GM08714 (cell line): ENCODE measurements at regions not wholly inside any gene's neighbourhood (a gene's known extent, or its start where the extent isn't known, plus 50 kb on each side); places are given as distances from the start of the nearest gene placed in this dataset.

Experiments
- H3K4me3 ChIP-seq: fragments of 200-500 bp; sonication (Bioruptor generic); 2 replicates; pipeline ENCODE4 v1.5.1; 2014; ENCODE audit warnings: mild to moderate bottlenecking, low read length, inconsistent platforms
- ZNF274 ChIP-seq: IDR thresholded peaks from 2 replicates; pipeline ENCODE4 v1.6.1; 2012; ENCODE audit warnings: mild to moderate bottlenecking, low read depth, low read length

DNA sequence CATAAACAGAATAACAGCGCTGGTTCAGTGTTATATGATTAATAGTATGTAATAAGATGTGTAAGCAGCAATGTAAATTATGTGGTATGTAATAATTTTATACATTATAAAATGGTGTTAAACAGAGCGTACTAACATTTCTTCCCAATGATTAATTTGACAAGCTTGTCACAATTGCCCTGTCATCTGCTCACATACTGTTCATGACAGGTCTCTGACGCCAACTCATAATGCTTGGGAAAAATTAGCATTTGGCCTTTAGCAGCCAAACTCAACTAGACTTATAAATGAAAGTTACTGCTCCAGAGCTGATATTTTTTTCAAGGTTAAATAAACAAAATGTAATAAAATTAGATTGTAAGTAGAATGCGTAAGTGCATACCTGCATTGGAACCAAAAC, 246.8 kb downstream of the TRAM1L1 start:
- no peak overlapping the region for H3K4me3 ChIP-seq
- no peak for TF ChIP-seq ZNF274

DNA sequence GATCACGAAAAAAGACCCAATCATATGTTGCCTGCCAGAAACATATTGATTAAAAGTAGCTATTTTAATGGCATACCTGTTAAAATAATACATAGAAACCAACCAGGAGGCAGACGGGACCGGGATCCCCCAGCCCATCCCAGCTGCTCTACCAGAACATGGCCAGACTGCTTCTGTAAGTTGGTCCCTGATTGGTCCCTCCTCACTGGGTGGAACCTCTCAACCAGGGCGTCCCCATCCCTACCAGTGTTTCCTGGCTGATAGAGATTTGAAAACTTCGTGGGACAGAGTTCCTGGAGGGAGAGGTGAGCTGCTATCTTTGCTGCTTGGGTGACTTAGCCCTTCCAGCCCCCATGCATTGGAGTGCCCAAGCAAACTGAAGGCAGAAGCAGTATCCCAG, 256.2 kb downstream of the TRAM1L1 start:
- TF ChIP-seq ZNF274, result no peak

DNA sequence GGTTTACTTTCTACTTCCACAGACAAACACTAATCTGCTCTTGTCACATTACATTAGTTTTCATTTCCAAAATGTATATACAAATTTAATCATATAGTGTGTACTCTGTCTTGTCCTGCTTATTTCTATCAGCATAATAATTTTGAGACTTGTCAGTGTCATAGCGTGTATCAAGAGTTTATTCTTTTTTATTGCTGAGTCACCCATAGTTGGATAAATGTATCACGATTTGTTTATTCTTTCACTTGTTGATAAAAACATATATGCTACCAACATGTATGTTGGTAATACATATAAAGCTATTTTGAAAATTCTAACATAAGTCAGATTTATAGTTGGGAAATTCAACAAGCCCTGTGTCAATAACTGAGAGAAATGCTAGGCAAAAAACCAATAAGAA, 261.2 kb downstream of the TRAM1L1 start:
- no peak for TF ChIP-seq ZNF274
- H3K4me3 ChIP-seq, result no peak overlapping the region

More for the DNA sequence above, 256.2 kb downstream of the TRAM1L1 start:
- H3K4me3 ChIP-seq, result no peak overlapping the region

DNA sequence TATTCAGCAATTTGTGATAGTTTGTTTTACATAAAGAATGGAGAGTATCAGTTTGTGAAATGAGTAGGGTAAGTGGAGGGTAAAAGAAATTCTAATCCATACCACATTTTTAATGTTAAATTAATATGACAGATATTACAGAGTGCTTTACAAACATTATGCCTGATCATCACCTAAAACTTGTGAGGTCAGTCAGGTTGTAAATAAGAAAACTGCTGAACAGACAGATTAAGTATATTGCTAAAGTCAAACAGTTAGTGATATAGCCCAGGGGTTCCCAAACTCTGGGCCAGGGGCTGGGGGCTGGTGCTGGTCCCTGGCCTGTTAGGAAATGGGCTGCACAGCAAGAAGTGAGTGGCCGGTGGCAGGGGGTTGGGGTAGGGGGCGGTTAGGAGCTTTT, 273.6 kb downstream of the TRAM1L1 start:
- no peak overlapping the region for H3K4me3 ChIP-seq
- TF ChIP-seq ZNF274, result no peak

DNA sequence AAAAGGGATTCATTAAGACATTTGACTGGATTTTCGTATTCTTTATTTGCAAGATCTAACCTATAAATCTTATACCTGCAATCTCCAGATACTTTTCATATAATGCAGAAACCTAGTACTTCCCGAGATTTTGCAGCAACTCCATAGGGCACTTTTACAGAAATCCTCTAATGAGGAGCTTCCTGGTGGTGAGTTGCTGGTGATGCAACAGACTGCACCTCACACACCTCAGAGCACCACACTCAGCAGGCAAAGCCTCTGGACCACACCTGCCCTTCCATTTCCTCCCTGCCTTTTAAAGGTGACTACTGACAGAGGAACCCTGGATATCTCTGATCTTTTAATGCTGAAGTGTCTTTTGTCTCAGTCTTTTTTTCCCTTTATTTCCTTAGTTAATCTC, 289.4 kb downstream of the TRAM1L1 start:
- no peak overlapping the region for H3K4me3 ChIP-seq
- no peak for TF ChIP-seq ZNF274

DNA sequence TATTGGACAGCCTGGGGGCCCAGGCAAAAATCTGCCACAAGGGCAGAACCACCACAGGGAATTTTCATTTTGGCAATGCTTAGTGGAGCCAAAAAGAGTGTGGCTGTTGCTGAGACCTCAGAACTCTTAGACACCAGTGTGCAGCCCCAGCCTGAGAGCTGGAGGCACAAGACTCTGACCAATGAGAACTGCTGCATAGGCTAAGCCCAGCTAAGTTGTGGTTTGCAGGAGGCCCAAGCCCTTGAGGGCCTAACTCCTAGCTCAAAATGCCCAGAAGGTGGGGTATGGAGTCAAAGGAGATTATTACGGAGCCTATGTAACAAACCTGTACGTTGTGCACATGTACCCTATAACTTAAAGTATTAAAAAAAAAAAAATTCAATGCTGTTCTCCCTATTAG, 296.7 kb downstream of the TRAM1L1 start:
- H3K4me3 ChIP-seq, result no peak overlapping the region
- no peak for TF ChIP-seq ZNF274

DNA sequence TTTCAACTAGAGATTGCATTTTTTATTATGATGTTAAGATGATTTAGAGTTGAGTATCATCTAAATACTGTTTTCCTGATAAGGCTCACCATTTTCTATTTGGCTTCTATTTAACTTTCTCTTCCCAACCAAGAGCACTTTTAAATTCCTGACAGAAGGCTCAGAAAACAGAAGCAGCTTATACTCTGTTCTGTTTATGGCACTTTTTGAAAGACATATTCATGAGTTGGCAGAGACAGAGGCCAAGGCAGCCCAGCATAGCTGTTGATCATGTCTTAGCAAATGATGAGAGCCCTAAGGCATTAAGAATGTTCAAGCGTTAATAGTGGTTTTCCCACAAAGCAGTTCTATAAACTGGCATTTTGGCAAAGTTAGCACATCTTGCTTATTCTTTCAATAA, 330.3 kb downstream of the TRAM1L1 start:
- no peak for TF ChIP-seq ZNF274
- no peak overlapping the region for H3K4me3 ChIP-seq

DNA sequence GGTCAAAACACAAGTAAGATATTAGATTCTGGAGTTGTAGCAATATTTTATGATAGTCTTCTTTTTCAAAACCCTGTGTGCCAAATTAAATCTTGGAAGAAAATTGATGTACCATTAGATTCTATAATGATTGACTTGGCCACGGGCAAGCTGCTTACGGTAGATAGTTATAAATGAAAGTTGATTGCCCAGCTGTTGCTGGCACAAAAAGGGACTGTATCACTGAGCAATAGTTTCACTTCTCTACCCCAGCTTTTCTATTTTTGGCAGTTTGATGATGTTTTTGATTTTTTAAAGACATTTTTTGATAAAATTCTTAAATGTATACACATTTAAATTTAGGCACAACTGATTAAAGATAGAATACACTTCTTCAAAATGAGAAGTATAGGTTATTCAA, 333.3 kb downstream of the TRAM1L1 start:
- no peak for TF ChIP-seq ZNF274
- H3K4me3 ChIP-seq, result no peak overlapping the region

DNA sequence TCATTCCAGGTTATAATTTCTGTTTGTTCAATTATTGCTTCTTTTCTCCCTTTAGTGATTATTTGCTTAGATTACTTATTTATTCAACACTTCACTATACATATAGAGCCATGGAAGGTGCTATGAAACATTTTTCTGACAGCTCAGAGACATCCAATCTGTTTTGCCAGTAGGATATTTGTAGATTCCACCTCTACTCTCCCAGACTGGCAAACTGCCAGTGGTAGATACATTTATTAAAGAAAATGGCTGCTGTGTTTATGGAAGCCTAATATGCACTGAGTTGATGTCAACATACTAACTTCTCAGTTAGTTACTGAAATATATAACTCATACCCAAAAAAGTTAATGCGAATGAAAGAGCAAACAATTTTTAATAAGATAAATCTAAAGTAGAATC, 348.6 kb downstream of the TRAM1L1 start:
- no peak for TF ChIP-seq ZNF274

DNA sequence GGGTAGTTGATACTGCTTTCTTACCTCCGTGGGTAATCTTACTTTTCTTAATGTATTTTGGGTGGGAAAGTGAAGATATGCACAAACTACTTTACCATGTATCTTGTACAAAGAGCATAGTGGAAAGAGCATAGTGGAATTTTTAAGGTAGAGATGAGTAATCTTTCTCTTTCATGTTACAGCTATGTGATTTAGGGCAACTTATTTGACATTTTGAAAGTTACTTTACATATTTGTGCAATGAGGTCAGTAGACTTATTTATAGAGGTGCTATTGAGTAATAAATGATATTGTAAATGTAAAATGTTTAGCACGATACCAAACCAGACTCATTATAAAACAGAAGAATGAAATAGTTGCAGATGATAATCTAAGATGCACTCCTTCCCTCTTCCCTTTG, 351.2 kb downstream of the TRAM1L1 start:
- no peak overlapping the region for H3K4me3 ChIP-seq
- TF ChIP-seq ZNF274, result no peak

More for the DNA sequence above, 348.6 kb downstream of the TRAM1L1 start:
- H3K4me3 ChIP-seq, result no peak overlapping the region

DNA sequence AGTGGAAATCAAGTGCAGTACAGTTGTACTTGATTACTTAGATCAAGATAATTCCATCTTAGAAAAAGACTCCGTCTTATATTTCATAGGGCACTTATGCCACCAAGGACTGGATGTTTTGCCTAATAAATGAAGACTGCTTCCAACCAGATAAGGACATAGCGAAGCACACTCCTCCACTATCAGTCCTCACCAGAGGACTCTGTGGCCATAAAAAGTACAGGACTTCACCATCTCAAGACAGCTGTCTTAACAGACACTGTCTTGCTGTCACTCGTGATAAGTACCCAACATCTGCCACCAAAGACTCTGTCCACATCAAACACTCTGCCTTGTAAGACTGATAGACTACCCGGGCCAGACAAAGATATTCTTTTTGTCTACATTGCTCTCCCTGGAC, 352.0 kb downstream of the TRAM1L1 start:
- H3K4me3 ChIP-seq, result no peak overlapping the region

DNA sequence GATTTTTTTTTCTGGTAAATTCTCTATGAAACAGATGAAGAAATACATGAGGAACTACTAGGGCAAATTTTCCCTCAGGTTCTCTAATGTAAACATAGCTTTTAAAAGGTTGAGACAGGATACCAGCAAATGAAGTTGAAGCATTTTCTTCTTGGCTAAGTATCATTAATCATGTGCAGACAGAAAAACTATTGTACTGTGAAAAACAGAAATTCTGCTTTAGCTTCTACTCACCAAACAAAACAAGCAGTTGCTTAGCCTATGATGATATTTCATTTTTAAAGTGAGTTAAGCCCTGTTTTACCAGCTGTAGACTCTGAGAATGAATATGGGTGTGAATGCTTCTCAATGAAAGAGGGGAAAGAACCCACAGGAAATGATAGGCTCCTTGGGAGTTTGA, 358.9 kb downstream of the TRAM1L1 start:
- no peak for TF ChIP-seq ZNF274
- no peak overlapping the region for H3K4me3 ChIP-seq

More for the DNA sequence above, 352.0 kb downstream of the TRAM1L1 start:
- no peak for TF ChIP-seq ZNF274

DNA sequence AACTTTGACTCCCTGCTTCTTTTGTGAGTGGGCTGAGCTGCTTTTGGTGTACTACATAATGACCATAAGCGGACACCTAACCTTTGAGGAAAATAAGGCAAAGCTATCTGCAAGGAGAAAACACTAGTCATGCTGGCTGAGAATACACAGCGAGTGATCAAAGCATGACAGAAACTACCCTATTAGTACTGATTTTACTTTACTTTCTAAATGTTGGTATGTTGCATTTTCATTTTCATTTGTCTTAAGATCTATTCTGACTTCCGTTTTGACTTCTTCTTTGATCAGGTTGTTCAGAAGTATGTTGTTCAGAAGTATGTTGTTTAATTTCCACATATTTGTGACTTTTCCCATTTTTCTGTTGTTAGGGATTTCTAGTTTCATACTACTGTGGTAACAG, 361.1 kb downstream of the TRAM1L1 start:
- H3K4me3 ChIP-seq, result no peak overlapping the region
- no peak for TF ChIP-seq ZNF274

DNA sequence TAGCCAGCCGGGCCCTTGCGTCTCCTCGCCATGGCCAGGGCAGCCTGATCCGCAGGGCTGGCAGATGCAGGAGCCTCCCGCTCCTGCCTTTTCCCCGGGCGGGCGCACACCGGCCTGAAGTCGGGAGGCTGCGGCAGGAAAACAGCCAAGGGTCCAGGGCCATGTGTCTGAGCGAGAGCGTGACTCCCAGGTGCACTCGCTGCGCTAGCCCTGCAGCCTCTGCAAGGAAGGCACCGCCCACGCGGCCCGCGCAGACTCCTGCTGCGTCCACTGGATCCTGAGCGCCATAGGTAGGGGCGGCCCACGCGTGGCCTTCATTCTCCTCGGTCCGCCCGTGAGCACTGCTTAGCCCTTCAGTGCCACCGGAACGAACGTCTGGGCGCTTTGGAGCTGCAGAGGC, 379.9 kb downstream of the TRAM1L1 start:
- TF ChIP-seq ZNF274, result no peak
- no peak overlapping the region for H3K4me3 ChIP-seq

DNA sequence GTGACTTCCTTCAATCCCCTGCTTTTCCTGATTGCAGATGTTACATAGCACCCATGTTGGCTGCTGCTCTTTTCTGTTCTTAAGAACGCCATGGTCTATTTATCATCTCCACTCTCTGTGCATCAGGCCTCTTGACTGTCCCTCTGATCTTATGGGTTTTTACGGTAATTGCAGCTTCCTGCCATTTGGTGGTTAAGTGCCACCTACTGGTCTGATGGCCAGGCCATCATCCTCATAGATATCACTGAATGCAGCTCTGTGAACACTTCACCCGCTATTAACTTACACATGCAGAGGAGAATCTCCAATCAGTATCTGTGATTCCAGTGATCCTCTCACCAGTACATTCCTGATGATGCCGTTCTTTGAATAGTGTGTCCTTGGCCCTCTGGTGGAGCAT, 382.4 kb downstream of the TRAM1L1 start:
- TF ChIP-seq ZNF274, result no peak
- no peak overlapping the region for H3K4me3 ChIP-seq

DNA sequence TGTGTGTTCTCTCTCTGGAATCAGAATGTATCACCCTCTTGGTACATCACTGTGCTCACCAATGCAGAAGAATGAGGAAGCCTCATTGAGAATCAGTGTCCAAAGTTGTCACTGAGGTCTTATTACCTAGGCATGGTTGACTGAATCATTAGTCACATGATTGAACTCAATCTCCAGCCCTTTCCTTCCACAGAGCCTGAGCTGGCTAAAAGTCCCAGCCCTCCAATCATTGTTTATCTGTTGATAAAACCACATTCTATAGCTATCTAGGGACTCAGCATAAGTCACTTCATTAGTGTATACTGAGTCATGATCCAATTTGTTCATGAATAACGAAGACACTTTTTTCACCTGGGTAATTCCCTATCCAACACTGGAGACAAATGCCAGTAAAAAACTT, 396.8 kb downstream of the TRAM1L1 start:
- H3K4me3 ChIP-seq, result no peak overlapping the region
- no peak for TF ChIP-seq ZNF274

DNA sequence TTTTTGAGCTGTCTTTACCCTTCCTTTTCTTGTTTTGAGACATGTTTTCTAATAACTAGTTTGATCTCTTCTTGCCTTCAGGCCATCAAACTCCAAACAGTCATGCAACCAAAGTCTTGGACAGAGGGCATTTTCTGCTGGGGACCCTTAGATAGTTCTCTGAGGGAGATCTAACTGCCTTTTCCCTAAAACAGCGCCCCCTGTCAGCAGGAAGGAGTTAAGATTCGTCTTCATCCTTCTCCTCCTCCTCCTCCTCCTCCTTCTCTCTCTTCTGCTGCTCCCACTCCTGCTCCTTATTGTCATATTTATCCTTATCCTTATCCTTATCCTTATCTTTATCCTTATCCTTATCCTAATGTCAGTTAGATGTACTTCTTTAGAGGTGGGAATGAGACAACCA, 417.2 kb downstream of the TRAM1L1 start:
- H3K4me3 ChIP-seq, result no peak overlapping the region
- TF ChIP-seq ZNF274, result no peak
